ENCODE measurements at regions not wholly inside any gene's neighbourhood (a gene's known extent, or its start where the extent isn't known, plus 50 kb on each side); places are given as distances from the start of the nearest gene placed in this dataset.
A peak's percentile ranks its signal among the peaks of the same experiment; 100 is the strongest.

GRCh38 chr11:130798801-130799200 lies 117.5 kb downstream of the SNX19 start:
- Histone ChIP-seq H3K27me3 (no peaks in the 10 kb centered on the region), H3K4me3 (no peak overlapping the region), H3K4me1 (peaks cover 21% of the 10 kb centered on the region), H3K36me3 (no peaks in the 10 kb centered on the region), H3K27ac (peak overlapping the region; percentile 49), H3K9me3 (replicated peaks) (no peaks in the 10 kb centered on the region; the same call in 1 of the 2 replicates)
- DNase-seq, result no peak

GRCh38 chr11:130801333-130802122 lies 114.8 kb downstream of the SNX19 start:
- H3K4me1 ChIP-seq, result peaks cover 21% of the 10 kb centered on the region
- H3K27ac ChIP-seq, result peak overlapping the region; percentile 81
- no peak overlapping the region for H3K4me3 ChIP-seq
- peak; percentile 61 to 69 for DNase-seq
- no peaks in the 10 kb centered on the region for H3K36me3 ChIP-seq
- no peaks in the 10 kb centered on the region for H3K27me3 ChIP-seq
- H3K9me3 ChIP-seq (replicated peaks), result no peaks in the 10 kb centered on the region; the same call in 1 of the 2 replicates

GRCh38 chr11:130802567-130802966 lies 113.7 kb downstream of the SNX19 start:
- Histone ChIP-seq H3K4me3 (no peak overlapping the region), H3K4me1 (peaks cover 21% of the 10 kb centered on the region), H3K9me3 (replicated peaks) (no peaks in the 10 kb centered on the region; the same call in 1 of the 2 replicates), H3K27me3 (no peaks in the 10 kb centered on the region), H3K27ac (peak overlapping the region; percentile 81), H3K36me3 (no peaks in the 10 kb centered on the region)
- no peak for DNase-seq

GRCh38 chr11:130804306-130805076 lies 111.8 kb downstream of the SNX19 start:
- Histone ChIP-seq H3K27me3 (no peaks in the 10 kb centered on the region), H3K9me3 (replicated peaks) (no peaks in the 10 kb centered on the region), H3K36me3 (no peaks in the 10 kb centered on the region), H3K4me3 (no peak overlapping the region), H3K27ac (no peak overlapping the region), H3K4me1 (peaks cover 17% of the 10 kb centered on the region)
- DNase-seq, result no peak

- Histone ChIP-seq H3K4me1 (peaks cover 9% of the 10 kb centered on the region), H3K27ac (no peak overlapping the region), H3K36me3 (no peaks in the 10 kb centered on the region), H3K27me3 (no peaks in the 10 kb centered on the region), H3K4me3 (no peak overlapping the region), H3K9me3 (replicated peaks) (no peaks in the 10 kb centered on the region)
- DNase-seq, result no peak
Measured at GRCh38 chr11:130806746-130807145, 109.5 kb downstream of the SNX19 start.

GRCh38 chr11:130808541-130808940 lies 107.7 kb downstream of the SNX19 start:
- no peaks in the 10 kb centered on the region for H3K9me3 ChIP-seq (replicated peaks)
- H3K36me3 ChIP-seq, result no peaks in the 10 kb centered on the region
- no peak overlapping the region for H3K27ac ChIP-seq
- no peaks in the 10 kb centered on the region for H3K27me3 ChIP-seq
- DNase-seq, result no peak
- peaks cover 7% of the 10 kb centered on the region for H3K4me1 ChIP-seq
- H3K4me3 ChIP-seq, result no peak overlapping the region

- no peak overlapping the region for H3K4me3 ChIP-seq
- peak in 1 of 2 experiments; percentile 31 for DNase-seq
- peak overlapping the region; percentile 28; the same call in 1 of the 2 replicates for H3K27ac ChIP-seq
- H3K4me1 ChIP-seq, result peaks cover 23% of the 10 kb centered on the region
- H3K27me3 ChIP-seq, result no peaks in the 10 kb centered on the region
- no peaks in the 10 kb centered on the region for H3K36me3 ChIP-seq
- H3K9me3 ChIP-seq (replicated peaks), result no peaks in the 10 kb centered on the region
Measured at GRCh38 chr11:130813196-130813595, 103.1 kb downstream of the SNX19 start.

- no peaks in the 10 kb centered on the region for H3K27me3 ChIP-seq
- DNase-seq, result peak; percentile 53 to 67
- H3K4me1 ChIP-seq, result peaks cover 23% of the 10 kb centered on the region
- no peaks in the 10 kb centered on the region for H3K36me3 ChIP-seq
- peak overlapping the region; percentile 28; the same call in 1 of the 2 replicates for H3K27ac ChIP-seq
- no peaks in the 10 kb centered on the region for H3K9me3 ChIP-seq (replicated peaks)
- H3K4me3 ChIP-seq, result no peak overlapping the region
Measured at GRCh38 chr11:130813638-130814037, 102.6 kb downstream of the SNX19 start.

GRCh38 chr11:130814440-130815096 lies 101.7 kb downstream of the SNX19 start:
- H3K4me3 ChIP-seq, result no peak overlapping the region
- H3K4me1 ChIP-seq, result peaks cover 23% of the 10 kb centered on the region
- no peaks in the 10 kb centered on the region for H3K36me3 ChIP-seq
- H3K27ac ChIP-seq, result no peak overlapping the region
- H3K27me3 ChIP-seq, result no peaks in the 10 kb centered on the region
- H3K9me3 ChIP-seq (replicated peaks), result no peaks in the 10 kb centered on the region
- DNase-seq, result peak; percentile 41 to 66

GRCh38 chr11:130815097-130815802 lies 101.0 kb downstream of the SNX19 start:
- H3K4me3 ChIP-seq, result no peak overlapping the region
- no peak overlapping the region for H3K27ac ChIP-seq
- no peaks in the 10 kb centered on the region for H3K36me3 ChIP-seq
- peaks cover 23% of the 10 kb centered on the region for H3K4me1 ChIP-seq
- no peaks in the 10 kb centered on the region for H3K9me3 ChIP-seq (replicated peaks)
- H3K27me3 ChIP-seq, result no peaks in the 10 kb centered on the region
- no peak for DNase-seq

GRCh38 chr11:130815956-130816355 lies 100.3 kb downstream of the SNX19 start:
- DNase-seq, result no peak
- Histone ChIP-seq H3K4me1 (peaks cover 23% of the 10 kb centered on the region), H3K36me3 (no peaks in the 10 kb centered on the region), H3K4me3 (no peak overlapping the region), H3K27ac (no peak overlapping the region), H3K9me3 (replicated peaks) (no peaks in the 10 kb centered on the region), H3K27me3 (no peaks in the 10 kb centered on the region)

GRCh38 chr11:130816546-130817329 lies 99.5 kb downstream of the SNX19 start:
- no peaks in the 10 kb centered on the region for H3K36me3 ChIP-seq

GRCh38 chr11:130817330-130817944 lies 98.8 kb downstream of the SNX19 start:
- H3K4me1 ChIP-seq, result peaks cover 23% of the 10 kb centered on the region
- no peaks in the 10 kb centered on the region for H3K27me3 ChIP-seq
- H3K4me3 ChIP-seq, result no peak overlapping the region
- H3K9me3 ChIP-seq (replicated peaks), result no peaks in the 10 kb centered on the region
- DNase-seq, result peak in 1 of 2 experiments; percentile 3
- H3K36me3 ChIP-seq, result no peaks in the 10 kb centered on the region
- H3K27ac ChIP-seq, result no peak overlapping the region

More at GRCh38 chr11:130816546-130817329, 99.5 kb downstream of the SNX19 start:
- Histone ChIP-seq H3K4me1 (peaks cover 23% of the 10 kb centered on the region), H3K9me3 (replicated peaks) (no peaks in the 10 kb centered on the region), H3K4me3 (no peak overlapping the region), H3K27ac (no peak overlapping the region), H3K27me3 (no peaks in the 10 kb centered on the region)
- DNase-seq, result no peak

Measured in SJCRH30 (cell line).